Tibial nerve (tissue), 3 donors: ENCODE measurements at regions not wholly inside any gene's neighbourhood (a gene's known extent, or its start where the extent isn't known, plus 50 kb on each side); places are given as distances from the start of the nearest gene placed in this dataset.

Experiments
- POLR2A ChIP-seq, 2 donors: fragments of 450-650 bp; IDR thresholded peaks; one replicate each; pipeline ENCODE4 v1.6.1; 2017; ENCODE audit warnings: antibody characterized with exemption in 2 of 2, mild to moderate bottlenecking in 2 of 2, moderate library complexity in 2 of 2
- TF ChIP-seq, protein P1 (sequence below), 5 experiments: fragments of 200-600 bp in 3 of 5; fragments of 450-650 bp in 2 of 5; sonication (generic) in 3 of 5; IDR thresholded peaks; one replicate each; pipeline ENCODE4 v1.5.1; 2016 to 2019; ENCODE audit warnings: antibody characterized with exemption in 5 of 5, mild to moderate bottlenecking in 3 of 5, moderate library complexity in 2 of 5

DNA sequence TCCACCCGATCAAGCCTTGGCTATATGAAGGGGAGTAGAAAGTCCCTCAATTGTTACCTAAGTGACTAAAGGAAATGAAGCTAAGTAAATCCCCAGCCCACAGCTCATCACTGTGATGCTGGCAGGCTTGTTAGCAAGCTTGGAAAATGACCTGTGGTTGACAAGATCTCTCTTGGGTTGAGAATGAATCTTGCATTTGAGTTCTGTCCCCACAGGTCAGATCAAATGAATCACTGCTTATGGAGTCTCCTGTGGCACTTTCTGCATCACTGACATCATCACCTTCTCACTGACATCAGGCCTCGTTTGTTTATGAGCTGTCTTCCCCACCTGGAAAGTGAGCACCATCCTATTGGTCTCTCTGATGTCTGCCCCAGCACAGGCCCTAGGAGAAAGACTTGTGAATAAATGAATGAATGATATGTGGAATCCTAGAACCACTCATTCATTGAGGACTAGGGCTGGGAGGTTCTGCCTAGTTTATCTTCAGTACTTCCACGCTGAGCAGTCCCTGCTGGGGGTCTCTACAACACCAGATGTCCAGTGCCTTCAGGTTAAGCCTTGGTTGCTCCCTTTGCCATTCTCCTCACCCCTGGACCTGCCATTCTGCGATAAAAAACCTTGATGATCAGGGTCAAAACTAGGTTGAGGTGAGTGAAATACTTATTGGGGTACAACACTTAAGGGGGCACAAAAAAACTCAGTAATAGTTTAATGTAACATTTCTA lies 318.4 kb upstream of the MOCS1 start:
- TF ChIP-seq, protein P1, sequence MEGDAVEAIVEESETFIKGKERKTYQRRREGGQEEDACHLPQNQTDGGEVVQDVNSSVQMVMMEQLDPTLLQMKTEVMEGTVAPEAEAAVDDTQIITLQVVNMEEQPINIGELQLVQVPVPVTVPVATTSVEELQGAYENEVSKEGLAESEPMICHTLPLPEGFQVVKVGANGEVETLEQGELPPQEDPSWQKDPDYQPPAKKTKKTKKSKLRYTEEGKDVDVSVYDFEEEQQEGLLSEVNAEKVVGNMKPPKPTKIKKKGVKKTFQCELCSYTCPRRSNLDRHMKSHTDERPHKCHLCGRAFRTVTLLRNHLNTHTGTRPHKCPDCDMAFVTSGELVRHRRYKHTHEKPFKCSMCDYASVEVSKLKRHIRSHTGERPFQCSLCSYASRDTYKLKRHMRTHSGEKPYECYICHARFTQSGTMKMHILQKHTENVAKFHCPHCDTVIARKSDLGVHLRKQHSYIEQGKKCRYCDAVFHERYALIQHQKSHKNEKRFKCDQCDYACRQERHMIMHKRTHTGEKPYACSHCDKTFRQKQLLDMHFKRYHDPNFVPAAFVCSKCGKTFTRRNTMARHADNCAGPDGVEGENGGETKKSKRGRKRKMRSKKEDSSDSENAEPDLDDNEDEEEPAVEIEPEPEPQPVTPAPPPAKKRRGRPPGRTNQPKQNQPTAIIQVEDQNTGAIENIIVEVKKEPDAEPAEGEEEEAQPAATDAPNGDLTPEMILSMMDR (IDR thresholded peaks at IDR 0.05): no peak
- no peak for TF ChIP-seq POLR2A (IDR thresholded peaks at IDR 0.05)
